Effector CD4-positive, alpha-beta T cell (primary cell): ENCODE measurements at regions not wholly inside any gene's neighbourhood (a gene's known extent, or its start where the extent isn't known, plus 50 kb on each side); places are given as distances from the start of the nearest gene placed in this dataset.
"Not testable (repeated sequence)": the region's sequence is repeated elsewhere in the genome, so short reads cannot be mapped to it uniquely, and the experiment has no call there.

Experiments used
- DNase-seq: peaks from one replicate; pipeline ENCODE4 v3.0.0-alpha.2; 2020

DNA sequence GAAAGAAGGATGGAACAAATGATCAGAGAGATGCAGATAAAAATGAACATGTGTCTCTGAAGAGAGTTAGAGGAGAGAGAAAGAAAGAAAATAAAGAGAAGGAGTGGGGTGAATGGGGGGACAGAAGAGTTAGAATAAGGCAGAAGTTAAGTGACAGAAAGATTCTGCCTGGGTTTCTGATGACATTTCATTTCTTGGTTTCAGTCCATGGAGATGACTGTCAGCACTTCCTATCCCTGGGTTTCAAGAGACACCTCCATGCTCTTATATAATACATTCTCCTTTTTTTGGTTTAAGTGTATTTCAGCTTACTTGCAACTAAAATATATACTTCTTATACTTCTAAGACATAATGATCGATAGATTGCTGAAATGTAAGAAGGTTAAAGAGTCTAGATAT lies 213.0 kb upstream of the IL12B start:
- DNase-seq, result no peak

DNA sequence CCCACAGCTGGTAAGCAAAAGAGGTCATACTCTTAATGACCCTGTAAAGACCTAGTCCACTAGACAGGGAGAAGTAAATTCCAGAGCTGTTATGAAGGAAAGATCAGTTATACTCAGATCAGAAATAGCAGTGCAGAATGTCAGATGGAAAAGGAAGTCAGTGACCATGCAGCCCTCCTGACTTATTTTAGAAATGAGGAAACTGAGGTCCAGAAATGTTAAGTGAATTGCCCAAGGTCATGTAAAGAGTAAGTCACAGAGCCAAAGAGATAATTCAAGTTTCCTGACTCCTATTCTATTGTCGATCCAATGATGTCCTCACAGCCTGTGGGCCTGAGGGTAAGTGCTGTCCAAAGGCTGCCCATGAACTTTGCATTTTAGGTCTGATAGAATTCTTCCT lies 214.9 kb upstream of the IL12B start:
- no peak for DNase-seq

DNA sequence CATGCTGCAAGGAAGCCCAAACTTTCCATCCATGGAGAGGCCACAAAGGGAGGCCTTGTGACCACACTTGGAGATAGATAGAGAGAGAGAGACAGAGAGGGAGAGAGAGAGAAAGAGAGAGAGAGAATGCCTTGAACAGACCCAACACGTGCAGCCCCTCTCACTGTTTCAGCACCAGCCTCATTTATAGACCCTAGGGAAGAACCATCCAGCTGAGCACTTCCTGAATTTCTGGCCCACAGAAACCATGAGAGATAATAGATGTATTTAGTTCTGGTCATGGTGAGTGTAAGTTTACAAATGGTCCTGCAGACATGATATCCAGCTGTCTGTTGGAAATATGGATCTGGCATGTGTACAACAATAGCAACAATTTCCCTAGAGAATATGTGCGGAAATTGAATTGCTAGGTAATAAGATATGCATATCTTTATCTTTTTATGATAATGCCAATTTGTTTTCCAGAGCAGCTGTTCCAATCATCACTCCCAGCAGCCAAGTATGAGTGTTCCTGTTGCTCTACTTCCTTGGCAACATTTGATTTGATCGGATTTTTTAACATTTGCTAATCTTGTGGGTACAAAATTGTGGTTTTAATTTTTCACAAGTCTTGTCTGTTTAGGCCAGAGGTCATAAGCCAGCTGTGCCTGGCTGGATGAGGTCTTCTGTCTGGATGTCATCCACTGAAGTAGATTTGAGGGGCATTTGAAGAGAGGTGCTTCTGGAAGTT lies 217.3 kb upstream of the IL12B start:
- no peak for DNase-seq

DNA sequence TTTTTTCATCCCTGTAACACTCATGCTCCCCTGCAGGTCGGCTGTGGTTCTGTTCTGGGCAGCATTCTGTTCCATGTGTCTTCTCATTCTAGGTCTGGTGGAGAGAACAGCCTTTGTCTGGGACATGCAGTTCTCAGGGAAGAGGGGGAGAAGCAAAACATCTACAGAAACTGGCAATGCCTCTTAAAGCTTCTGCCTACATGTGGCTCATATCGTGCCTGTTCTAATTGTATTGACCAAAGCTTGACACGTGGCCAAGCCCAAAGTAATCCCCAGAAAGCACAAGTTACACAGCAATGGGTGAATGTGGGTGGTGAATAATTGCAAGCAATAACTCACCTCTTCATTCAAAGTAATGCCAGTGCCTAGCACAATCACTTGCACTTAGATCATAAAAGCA lies 218.2 kb upstream of the IL12B start:
- DNase-seq, result no peak

DNA sequence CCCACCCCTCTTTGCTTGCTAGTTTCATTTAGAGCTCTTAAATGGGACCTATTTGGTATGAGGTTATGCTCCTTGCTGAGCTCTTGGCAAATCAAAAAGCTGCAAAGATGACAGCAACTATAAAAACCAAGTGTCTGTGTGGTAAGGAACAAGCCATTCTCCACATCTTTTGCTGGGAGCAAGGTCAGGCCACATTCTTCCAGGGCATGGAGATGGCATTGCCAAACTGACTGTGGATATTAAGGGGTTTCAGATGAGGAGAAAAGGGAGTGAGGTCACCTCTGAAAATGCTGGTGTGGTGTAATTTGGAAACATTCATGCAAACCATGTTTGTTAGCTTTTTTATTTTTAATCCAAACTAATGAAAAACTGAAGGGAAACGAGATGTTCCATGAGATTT lies 218.8 kb upstream of the IL12B start:
- DNase-seq, result no peak

DNA sequence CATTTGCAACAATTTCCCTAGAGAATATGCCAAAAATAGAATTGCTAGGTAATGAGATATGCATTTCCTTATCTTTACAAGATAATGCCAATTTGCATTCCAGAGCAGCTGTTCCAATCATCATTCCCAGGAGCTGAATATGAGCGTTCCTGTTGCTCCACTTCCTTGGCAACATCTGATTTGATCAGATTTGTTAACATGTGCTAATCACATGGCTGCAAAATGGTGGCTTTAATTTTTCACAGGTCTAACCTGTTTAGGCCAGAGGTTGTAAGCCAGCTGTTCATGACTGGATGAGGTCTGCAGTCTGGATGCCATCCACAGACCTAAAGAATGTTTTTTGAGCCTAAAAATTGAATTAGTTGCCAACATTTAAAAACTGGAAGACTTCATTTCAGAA lies 220.7 kb upstream of the IL12B start:
- DNase-seq, result no peak

DNA sequence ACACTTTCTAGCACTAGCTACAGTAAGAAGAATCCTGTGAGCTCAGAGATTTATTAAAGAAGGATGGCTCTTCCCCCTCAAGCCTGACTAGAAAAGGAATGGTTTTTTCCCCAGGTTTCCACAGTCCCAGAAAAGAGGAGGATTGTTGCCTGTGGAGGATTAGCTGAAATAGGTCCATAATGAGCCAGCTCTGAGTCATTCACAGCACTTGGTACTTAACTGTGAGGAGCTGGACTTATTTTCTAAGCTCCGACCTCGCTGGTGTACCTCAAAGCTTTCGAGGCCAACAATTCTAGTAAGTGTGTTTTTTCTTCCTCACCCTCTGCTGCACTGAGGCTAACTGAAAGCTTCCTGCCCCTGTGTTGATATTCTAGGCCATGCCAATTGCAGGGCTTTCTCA lies 222.5 kb upstream of the IL12B start:
- DNase-seq, result no peak

DNA sequence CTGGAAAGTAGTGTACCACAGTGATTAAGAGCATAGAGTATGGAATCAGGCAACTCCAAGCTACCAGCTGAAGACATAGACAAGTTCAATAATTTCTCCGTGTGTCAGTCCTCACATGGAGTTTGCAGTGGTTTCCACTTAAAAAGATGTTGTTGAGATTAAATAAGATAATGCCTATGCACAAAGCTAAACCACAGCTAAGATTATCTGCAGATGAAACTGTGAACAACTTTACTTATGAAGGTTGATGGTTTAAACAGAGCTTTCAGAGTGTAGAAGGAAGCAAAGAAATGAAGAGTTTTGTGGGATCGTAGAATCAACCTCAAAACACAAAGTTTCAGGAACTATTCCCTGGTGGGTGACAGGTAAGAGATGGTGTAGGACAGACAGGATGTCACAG lies 223.5 kb upstream of the IL12B start:
- no peak for DNase-seq

DNA sequence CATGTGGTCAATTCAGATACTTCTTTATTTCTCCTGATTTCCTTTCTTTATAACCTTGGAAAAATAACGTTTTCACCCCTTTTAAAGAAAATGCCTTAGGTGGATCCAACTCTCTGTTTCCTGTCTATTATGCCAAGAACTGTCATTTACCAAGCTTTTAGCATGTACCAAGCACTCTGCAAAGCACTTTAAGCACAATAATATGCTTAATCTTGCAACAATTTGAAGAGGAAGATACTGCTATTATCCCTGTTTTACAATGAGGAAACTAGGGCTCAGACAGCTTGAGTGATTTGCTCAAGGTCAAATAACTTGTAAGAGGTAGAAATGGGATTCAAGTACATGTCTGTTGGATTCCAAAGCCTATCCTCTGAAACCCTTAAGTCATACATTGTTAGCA lies 224.8 kb upstream of the IL12B start:
- no peak for DNase-seq

DNA sequence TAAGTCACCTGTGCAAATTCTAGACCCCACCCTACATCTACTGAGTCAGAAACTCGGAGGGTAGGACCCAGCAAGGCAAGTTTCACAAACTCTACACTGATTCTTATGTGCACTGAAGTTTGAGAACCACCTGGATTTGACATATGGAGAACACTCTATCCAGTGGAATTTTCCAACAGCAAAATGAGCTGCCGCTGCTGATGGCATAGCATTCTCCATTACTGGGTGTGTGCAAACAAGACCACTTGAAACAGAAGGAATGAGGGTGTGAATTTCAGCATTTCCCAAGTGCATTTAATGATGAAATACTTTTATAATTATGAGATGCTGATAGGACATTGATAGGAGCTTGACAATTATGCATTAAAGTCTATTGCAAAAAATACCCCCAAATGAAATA lies 229.1 kb upstream of the IL12B start:
- DNase-seq, result no peak

DNA sequence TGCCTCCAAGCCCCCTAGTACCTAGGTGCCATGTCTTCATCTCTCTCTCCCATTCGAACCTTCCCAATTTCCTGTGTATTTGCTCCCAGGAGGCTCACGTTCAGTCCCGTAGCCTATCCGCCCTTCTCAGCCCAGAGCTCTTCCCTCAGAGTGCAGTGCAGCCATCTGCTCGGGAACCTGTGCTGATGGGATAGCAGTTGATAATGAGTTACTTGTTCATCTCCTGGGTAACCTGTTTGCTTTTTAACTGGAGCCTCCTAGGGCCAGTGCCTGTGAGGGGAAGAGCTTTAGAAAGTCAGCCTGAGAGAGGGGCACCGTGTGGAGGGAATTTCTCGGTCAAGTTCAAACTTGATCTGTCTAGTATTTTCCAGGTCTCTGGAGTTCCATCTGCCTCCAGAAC lies 229.8 kb upstream of the IL12B start:
- no peak for DNase-seq

DNA sequence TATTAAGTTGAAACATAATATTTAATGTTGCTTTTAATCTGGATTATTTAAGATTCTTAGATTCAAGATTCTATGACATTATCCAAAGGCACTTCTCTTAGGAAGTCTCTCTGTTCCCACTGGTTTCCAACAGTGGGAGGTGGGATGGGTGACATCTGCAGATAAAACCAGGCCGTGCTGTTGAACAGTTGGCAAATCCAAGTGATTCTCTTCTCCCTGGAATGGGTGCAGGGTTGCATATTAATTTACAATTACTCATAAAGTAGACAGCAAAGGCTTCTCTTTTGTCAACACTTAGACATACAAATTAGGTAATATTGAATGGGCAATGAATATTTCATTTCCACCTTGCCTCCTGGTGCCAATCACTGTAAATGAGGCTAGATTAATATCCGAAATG lies 233.7 kb upstream of the IL12B start:
- no peak for DNase-seq

DNA sequence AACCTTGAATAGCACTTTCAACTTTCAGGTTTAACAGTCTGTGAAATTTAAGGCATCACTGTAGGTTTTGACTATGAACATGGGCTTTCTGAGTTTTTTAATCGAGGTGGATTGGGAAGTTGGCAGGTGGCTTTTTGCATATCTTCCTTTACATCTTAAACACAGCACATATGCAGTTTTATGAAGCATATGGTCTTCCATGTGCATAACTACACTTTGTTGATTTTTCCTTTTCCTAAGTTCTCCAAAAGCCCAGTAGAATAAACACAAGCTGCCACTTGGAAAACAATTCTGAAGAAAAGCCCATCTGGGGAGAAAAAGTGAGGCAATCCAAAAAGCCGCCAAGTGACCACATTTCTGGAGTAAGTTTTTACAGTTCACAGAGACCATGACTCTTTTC lies 236.5 kb upstream of the IL12B start:
- no peak for DNase-seq

DNA sequence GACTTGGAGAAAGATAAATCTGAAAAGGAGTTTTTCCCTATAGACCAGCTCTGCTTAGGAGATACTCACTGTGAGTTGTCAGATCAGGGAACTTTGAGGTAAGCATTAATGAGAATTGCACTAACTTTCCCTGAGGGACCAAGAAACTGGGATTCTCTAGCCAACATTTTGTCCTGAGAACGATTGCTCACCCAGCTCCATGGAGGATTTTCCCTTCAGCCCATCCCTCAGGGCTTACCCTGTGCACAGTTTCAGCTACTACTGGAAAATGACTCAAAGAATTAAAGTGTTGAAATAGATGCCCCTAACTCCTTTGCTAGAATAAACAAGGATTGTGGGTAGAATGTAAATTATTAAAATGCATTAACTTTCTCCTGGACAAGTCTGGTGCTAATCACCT lies 237.2 kb upstream of the IL12B start:
- DNase-seq, result no peak

DNA sequence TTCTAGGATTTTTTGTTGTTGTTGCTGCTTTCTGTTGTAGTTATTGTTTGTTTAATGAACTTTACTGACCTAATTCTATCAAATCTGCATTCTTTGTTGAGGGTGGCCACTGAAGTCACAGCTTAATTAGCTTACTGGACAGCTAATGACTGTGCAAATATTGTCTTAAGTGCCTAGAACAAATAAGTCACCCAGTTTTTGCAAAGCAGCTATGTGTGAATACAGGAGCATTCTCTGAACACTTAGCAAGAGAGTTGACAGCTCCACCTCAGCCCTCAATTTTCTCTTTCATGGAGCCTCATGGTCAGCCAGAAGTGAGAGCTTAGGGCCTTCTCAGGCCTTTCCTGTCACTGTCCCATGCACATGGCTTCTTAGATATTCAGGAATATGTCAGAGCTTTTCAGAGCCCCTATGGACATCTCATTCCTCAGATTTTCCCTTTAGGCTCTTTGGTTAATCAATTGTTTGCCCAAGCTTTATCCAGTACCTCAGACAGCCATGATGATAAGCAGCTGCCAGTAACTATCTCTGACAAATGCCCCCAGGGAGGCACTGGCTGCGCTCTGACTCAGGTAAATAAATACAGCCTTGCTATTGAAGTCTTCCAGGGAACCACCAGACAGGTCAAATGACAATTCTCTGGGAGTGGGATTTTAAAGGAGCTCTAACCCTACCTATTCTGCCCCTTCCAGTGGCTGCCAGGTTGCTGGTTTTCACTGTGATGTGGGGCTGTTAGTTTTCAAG lies 241.4 kb upstream of the IL12B start:
- no peak for DNase-seq

DNA sequence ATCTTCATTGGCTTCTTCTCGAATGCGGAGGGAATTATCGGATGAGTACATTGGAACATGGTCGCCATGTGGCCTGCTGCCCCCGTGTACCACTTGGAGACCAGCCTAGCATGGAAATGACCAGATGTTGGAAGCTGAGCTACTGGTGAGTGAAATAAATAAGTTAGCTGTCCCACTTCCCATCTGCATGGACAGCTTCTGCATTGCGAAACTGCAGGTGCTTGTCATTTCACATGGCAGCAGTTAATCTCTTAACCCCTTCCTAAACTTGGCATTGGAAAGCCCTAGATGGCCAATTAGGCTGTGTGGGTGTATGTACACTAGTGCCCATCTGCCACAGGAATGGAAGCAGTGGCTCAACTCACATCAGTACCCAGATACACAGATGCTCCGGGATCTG lies 246.6 kb upstream of the IL12B start:
- no peak for DNase-seq

DNA sequence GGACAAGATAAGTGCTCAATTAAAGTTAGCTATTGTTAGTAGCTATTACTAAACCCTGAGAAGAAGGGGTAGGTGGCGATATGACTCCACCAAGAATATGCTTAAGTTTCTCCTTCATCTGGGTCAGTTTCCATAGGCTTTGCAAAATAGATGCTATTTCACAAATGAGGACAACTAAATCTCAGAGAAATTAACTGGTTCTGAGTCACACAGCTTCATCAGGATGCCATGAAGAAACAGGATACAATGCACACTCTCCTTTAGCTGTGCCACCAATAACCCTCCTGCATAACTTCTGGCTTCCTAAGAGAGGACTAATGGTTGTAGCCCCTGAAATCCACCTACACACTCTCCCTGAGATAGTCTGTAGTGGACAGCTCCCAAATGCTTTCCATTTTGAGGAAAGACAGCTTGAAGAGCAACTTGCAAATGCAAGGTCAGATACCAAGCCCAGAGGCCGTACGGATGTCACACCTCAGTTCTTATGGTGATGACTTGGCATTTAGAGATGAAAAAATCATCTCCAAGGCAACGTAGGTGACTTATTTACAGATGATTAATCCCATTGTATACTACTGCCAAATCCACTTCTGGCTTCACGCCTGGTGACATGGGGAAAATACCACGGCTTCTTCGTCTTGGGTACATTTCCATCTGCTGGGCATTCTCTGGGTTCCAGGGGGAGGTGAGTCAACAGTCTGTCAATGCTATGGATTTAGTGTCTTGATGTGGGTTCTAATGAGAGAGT lies 251.4 kb upstream of the IL12B start:
- no peak for DNase-seq

DNA sequence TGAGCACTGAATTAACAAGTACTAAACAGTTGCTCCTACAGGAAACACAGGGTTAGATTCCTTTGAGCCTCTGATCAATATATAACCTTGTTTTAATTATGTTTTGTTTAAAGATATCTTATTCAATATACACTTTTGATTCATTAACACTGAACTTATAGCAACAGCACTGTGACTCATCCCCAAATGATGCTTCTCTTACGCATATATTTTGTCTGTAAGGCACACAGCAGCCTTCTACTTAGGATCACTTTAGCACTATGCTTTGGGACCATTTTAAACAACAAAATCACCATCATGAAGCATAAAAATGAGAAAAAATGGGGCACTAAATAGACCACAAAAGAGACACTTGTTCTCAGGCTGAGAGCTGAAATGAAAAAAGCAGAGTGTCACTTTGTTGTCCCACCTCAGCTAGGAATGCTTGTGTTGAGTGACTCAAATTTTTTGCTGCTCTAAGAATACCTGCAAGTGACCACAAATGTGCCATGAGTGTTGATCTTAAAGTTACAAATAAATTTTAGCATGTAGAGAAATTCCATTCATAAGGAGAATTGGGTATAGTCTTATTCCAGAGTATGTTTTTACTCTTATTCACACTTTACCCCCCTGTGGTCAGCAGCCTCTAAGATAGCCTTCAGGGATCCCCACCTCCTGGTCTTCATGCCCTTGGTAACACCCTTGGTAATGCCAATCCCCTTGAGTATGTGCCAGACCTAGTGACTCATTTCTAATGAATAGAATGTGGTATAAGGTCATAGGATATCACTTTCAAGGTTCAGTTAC lies 252.7 kb upstream of the IL12B start:
- DNase-seq, result no peak

DNA sequence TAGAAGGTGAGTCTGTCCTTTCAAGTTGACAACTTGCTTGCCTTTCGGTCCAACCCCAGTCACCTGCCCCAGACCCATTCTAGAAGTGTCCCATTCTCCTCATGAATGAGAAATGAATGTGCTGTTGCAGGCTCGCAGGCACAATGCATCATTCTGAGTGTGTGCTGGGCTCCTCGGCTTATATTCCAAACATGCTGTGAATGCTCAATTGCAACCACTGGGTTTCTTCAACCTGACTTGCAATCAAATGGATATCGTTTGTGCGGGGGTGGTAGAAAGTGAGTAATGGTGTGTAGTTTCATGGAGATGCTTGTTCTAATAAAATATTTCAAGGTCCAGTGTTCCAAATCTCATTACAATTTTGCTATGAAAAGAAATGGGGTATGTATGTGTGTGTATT lies 256.6 kb upstream of the IL12B start:
- DNase-seq, result no peak

DNA sequence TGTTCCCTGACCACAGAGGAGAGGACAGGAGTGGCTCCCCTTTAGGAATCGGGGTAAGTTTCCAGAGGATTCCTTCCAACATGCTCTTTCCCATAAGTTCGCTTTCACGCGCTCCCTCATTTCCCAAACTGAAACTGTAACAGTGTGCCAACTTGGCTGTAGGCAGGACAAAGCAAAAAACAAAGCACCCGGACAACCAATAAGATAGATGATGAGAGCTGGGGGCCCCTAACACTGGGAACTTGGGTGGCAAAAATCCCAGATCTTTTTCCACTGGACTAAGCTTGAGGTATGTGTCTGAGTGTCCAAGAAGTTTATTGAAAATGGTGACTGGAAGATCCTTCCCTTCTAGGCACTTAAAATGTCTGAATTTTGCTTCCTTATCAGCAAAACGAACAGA lies 258.7 kb upstream of the IL12B start:
- no peak for DNase-seq

DNA sequence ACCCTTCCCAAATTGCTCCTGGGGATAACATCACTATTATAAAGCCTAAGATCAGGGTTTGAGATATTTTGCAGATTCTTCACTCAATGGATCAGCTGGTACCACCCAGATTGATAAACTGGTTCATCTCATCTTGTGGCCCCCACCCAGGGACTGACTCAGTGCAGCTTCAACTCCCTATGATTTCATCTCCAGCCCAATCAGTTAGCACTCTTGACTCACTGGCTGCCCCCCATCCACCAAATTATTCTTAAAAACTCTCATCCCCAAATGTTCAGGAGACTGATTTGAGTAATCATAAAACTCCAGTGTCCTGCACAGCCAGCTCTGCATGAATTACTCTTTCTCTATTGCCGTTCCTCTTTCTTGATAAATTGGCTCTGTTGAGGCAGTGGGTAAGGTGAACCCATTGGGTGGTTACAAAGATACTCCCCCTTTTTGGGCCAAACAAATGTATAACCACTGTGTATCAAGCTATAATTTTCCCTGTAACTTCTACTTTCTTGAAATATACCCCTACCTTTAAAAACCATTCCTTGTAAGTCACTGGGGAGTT lies 263.3 kb upstream of the IL12B start:
- no peak for DNase-seq

DNA sequence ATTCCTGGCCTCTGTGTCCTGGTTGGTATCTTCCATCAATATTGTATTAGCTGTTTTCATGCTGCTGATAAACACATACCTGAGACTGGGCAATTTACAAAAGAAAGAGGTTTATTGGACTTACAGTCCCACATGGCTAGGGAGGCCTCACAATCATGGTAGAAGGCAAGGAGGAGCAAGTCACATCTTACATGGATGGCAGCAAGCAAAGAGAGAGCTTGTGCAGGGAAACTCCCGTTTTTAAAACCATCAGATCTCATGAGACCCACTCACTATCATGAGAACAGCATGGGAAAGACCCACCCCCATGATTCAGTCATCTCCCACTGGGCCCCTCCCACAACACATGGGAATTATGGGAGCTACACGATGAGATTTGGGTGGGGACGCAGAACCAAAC lies 265.3 kb upstream of the IL12B start:
- DNase-seq, result not testable (repeated sequence)

DNA sequence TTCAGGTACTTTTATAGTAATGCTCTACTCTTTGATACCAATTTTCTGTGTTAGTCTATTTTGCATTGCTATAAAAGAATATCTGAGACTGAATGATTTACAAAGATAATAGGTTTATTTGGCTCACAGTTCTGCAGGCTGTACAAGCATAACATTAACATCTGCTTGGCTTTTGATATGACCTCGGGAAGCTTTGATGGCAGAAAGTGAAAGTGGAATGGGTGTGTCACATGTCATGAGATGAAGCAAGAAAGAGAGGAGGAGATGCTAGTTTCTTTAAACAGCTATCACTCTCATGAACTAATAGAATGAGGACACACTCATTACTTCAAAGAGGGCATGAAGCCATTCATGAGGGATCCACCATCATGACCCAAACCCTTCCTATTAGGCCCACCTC lies 270.9 kb upstream of the IL12B start:
- DNase-seq, result no peak
